HG03064 (cell line): ENCODE measurements at regions not wholly inside any gene's neighbourhood (a gene's known extent, or its start where the extent isn't known, plus 50 kb on each side); places are given as distances from the start of the nearest gene placed in this dataset.

Experiments
- ATAC-seq: cut with Tn5 transposase; IDR thresholded peaks from one replicate; pipeline ENCODE4 v1.9.1; 2021; ENCODE audit warnings: low read depth; ENCODE audit not compliant: unreplicated experiment

GRCh38 chr21:19322360-19322759, 918.8 kb upstream of the TMPRSS15 start:
- no peak for ATAC-seq

GRCh38 chr21:19326531-19327319, 923.1 kb upstream of the TMPRSS15 start:
- ATAC-seq: no peak

GRCh38 chr21:19328954-19329353, 925.4 kb upstream of the TMPRSS15 start:
- ATAC-seq: no peak

GRCh38 chr21:19340303-19340702, 936.7 kb upstream of the TMPRSS15 start:
- ATAC-seq: no peak

- ATAC-seq: no peak
Observed at GRCh38 chr21:19340954-19341353, 937.4 kb upstream of the TMPRSS15 start.

- no peak for ATAC-seq
Observed at GRCh38 chr21:19343711-19344110, 940.1 kb upstream of the TMPRSS15 start.

GRCh38 chr21:19350286-19350685, 946.7 kb upstream of the TMPRSS15 start:
- no peak for ATAC-seq

- ATAC-seq: no peak
Observed at GRCh38 chr21:19353256-19353655, 949.7 kb upstream of the TMPRSS15 start.

- no peak for ATAC-seq
Observed at GRCh38 chr21:19368944-19369343, 965.4 kb upstream of the TMPRSS15 start.

GRCh38 chr21:19392390-19392789, 988.8 kb upstream of the TMPRSS15 start:
- ATAC-seq: no peak

GRCh38 chr21:19400223-19400770, 996.7 kb upstream of the TMPRSS15 start:
- ATAC-seq: no peak

GRCh38 chr21:19402870-19403269, 999.3 kb upstream of the TMPRSS15 start:
- no peak for ATAC-seq

GRCh38 chr21:19405326-19405725, 1001.7 kb upstream of the TMPRSS15 start:
- ATAC-seq: no peak

GRCh38 chr21:19420565-19420964, 1017.0 kb upstream of the TMPRSS15 start:
- no peak for ATAC-seq

GRCh38 chr21:19433623-19434022, 1030.0 kb upstream of the TMPRSS15 start:
- ATAC-seq: no peak

GRCh38 chr21:19440792-19441655, 1037.4 kb upstream of the TMPRSS15 start:
- ATAC-seq: no peak

GRCh38 chr21:19458295-19458694, 1054.7 kb upstream of the TMPRSS15 start:
- no peak for ATAC-seq

- ATAC-seq: no peak
Observed at GRCh38 chr21:19461481-19462205, 1058.1 kb upstream of the TMPRSS15 start.

- no peak for ATAC-seq
Observed at GRCh38 chr21:19463966-19464365, 1060.4 kb upstream of the TMPRSS15 start.

GRCh38 chr21:19468991-19469715, 1065.6 kb upstream of the TMPRSS15 start:
- no peak for ATAC-seq
